H1 (cell line): ENCODE measurements at regions not wholly inside any gene's neighbourhood (a gene's known extent, or its start where the extent isn't known, plus 50 kb on each side); places are given as distances from the start of the nearest gene placed in this dataset.

Experiments used
- CTCF ChIA-PET: fragments of 300-600 bp; sonication (Branson Sonifier 250); formaldehyde crosslinking; loops from one replicate; lab custom pipeline; 2021; ENCODE audit not compliant: partially characterized antibody; lab: Charles Lee
- POLR2A ChIA-PET: fragments of 300-600 bp; sonication (Branson Sonifier 250); formaldehyde crosslinking; loops from one replicate; lab custom pipeline; 2021; ENCODE audit warnings: inconsistent platforms; ENCODE audit not compliant: partially characterized antibody; lab: Charles Lee
- DNase-seq, 2 experiments: peaks; one replicate each; pipeline versions ENCODE4 v3.0.0 to v3.0.0-alpha.2; 2010 to 2022; ENCODE audit warnings: low spot score in 2 of 2, low read depth in 1 of 2, mixed read lengths in 1 of 2
- FAIRE-seq: peaks from 2 replicates; lab custom pipeline; 2011; peaks lifted over from hg19 to GRCh38; lab: Jason Lieb, UNC
- H2AFZ ChIP-seq: 2 replicates; pipeline ENCODE4 v1.8.1; 2012; ENCODE audit warnings: low read length, inconsistent platforms
- H2AK5ac ChIP-seq: 2 replicates; pipeline ENCODE4 v1.6.1; 2013; ENCODE audit warnings: low read depth, low read length
- H2BK120ac ChIP-seq: replicated peaks from 2 replicates; pipeline ENCODE3; 2013; ENCODE audit warnings: low read depth, low read length, inconsistent platforms
- H2BK12ac ChIP-seq: 2 replicates; pipeline ENCODE4 v1.6.1; 2013; ENCODE audit warnings: low read depth, low read length
- H2BK15ac ChIP-seq: 2 replicates; pipeline ENCODE4 v1.6.1; 2013; ENCODE audit warnings: low read length
- H2BK20ac ChIP-seq: 2 replicates; pipeline ENCODE4 v1.6.1; 2013; ENCODE audit warnings: low read length
- H2BK5ac ChIP-seq: 2 replicates; pipeline ENCODE4 v1.6.1; 2013; ENCODE audit warnings: low read depth, low read length
- H3K14ac ChIP-seq: 2 replicates; pipeline ENCODE4 v1.6.1; 2013; ENCODE audit warnings: inconsistent platforms; ENCODE audit not compliant: insufficient read length
- H3K18ac ChIP-seq: 2 replicates; pipeline ENCODE4 v1.6.1; 2013; ENCODE audit warnings: low read length; ENCODE audit errors: extremely low read depth
- H3K23ac ChIP-seq: 2 replicates; pipeline ENCODE4 v1.6.1; 2013; ENCODE audit warnings: inconsistent platforms; ENCODE audit not compliant: insufficient read length
- H3K23me2 ChIP-seq: 2 replicates; pipeline ENCODE4 v1.6.1; 2013; ENCODE audit warnings: low read depth, low read length
- H3K27ac ChIP-seq: 2 replicates; pipeline ENCODE4 v1.6.1; 2011; ENCODE audit warnings: low read depth, low read length, inconsistent platforms
- H3K27me3 ChIP-seq, 4 experiments: replicated peaks in 1 of 4; 1 replicate in 1 of 4; 2 replicates in 3 of 4; pipeline versions ENCODE4 v1.6.1 to v1.8.1; 2011 to 2013; ENCODE audit warnings: low read length in 3 of 4, mild to moderate bottlenecking in 3 of 4, inconsistent platforms in 2 of 4, mixed read lengths in 2 of 4, moderate library complexity in 1 of 4; ENCODE audit not compliant: control insufficient read depth in 3 of 4, insufficient read depth in 3 of 4; ENCODE audit errors: extremely low read depth in 1 of 4
- H3K36me3 ChIP-seq, 4 experiments: 2 replicates each; pipeline versions ENCODE4 v1.6.1 to v1.8.1; 2011 to 2013; ENCODE audit warnings: mild to moderate bottlenecking in 4 of 4, low read length in 3 of 4, moderate library complexity in 2 of 4, control low read depth in 1 of 4, inconsistent platforms in 1 of 4; ENCODE audit not compliant: insufficient read depth in 4 of 4, control insufficient read depth in 2 of 4
- H3K4ac ChIP-seq: replicated peaks from 2 replicates; pipeline ENCODE3; 2013; ENCODE audit warnings: low read length, low read depth, mixed read lengths, inconsistent platforms; ENCODE audit not compliant: insufficient read length
- H3K4me1 ChIP-seq, 4 experiments: replicated peaks in 1 of 4; 1 replicate in 1 of 4; 2 replicates in 3 of 4; pipeline versions ENCODE4 v1.6.1 to v1.8.1; 2011 to 2013; ENCODE audit warnings: low read length in 3 of 4, inconsistent platforms in 2 of 4, mixed read lengths in 1 of 4; ENCODE audit not compliant: insufficient read depth in 4 of 4, control insufficient read depth in 3 of 4
- H3K4me2 ChIP-seq, 2 experiments: 2 replicates each; pipeline versions ENCODE4 v1.6.1 to v1.8.1; 2011 to 2013; ENCODE audit warnings: low read depth in 2 of 2, low read length in 2 of 2, control low read depth in 1 of 2, inconsistent platforms in 1 of 2, mild to moderate bottlenecking in 1 of 2; ENCODE audit not compliant: insufficient read depth in 1 of 2
- H3K4me3 ChIP-seq, 4 experiments: fragments of 200-600, 300-600 bp in 1 of 4; sonication (generic), shearing (Covaris generic), sonication (Bioruptor Twin) in 1 of 4; 2 replicates each; pipeline versions ENCODE4 v1.5.1 to v1.8.1; 2011 to 2016; ENCODE audit warnings: low read length in 4 of 4, low read depth in 3 of 4, control low read depth in 2 of 4, inconsistent platforms in 2 of 4, mild to moderate bottlenecking in 2 of 4, mixed read lengths in 1 of 4, moderate library complexity in 1 of 4; ENCODE audit not compliant: insufficient read depth in 2 of 4; ENCODE audit errors: extremely low read depth in 1 of 4
- H3K56ac ChIP-seq: replicated peaks from 2 replicates; pipeline ENCODE3; 2013; ENCODE audit warnings: low read depth, mild to moderate bottlenecking, mixed read lengths, low read length, inconsistent platforms; ENCODE audit not compliant: insufficient read length
- H3K79me1 ChIP-seq: 2 replicates; pipeline ENCODE4 v1.6.1; 2013; ENCODE audit warnings: low read depth, low read length, control low read depth
- H3K79me2 ChIP-seq, 2 experiments: 2 replicates each; pipeline versions ENCODE4 v1.6.1 to v1.8.1; 2012 to 2013; ENCODE audit warnings: low read length in 2 of 2, mild to moderate bottlenecking in 2 of 2, inconsistent platforms in 1 of 2; ENCODE audit not compliant: insufficient read depth in 2 of 2, control insufficient read depth in 1 of 2
- H3K9ac ChIP-seq, 4 experiments: replicated peaks in 1 of 4; 1 replicate in 1 of 4; 2 replicates in 3 of 4; pipeline versions ENCODE4 v1.6.1 to v1.8.1; 2011 to 2013; ENCODE audit warnings: low read depth in 3 of 4, low read length in 3 of 4, control low read depth in 2 of 4, mild to moderate bottlenecking in 2 of 4, moderate library complexity in 2 of 4, inconsistent platforms in 1 of 4; ENCODE audit errors: extremely low read depth in 1 of 4
- H3K9me3 ChIP-seq, 2 experiments: 2 replicates each; pipeline versions ENCODE4 v1.6.1 to v1.8.1; 2012 to 2013; ENCODE audit warnings: mild to moderate bottlenecking in 2 of 2, moderate library complexity in 2 of 2, control low read depth in 1 of 2, inconsistent platforms in 1 of 2, low read depth in 1 of 2, low read length in 1 of 2, mixed read lengths in 1 of 2; ENCODE audit not compliant: insufficient read depth in 2 of 2
- H4K20me1 ChIP-seq, 2 experiments: replicated peaks in 1 of 2; 2 replicates each; pipeline versions ENCODE3 to v1.8.1; 2011 to 2013; ENCODE audit warnings: inconsistent platforms in 2 of 2, low read length in 2 of 2, mild to moderate bottlenecking in 1 of 2; ENCODE audit not compliant: insufficient read depth in 2 of 2, control insufficient read depth in 1 of 2
- H4K5ac ChIP-seq: 2 replicates; pipeline ENCODE4 v1.6.1; 2013; ENCODE audit warnings: low read length, low read depth, mixed read lengths, inconsistent platforms; ENCODE audit not compliant: insufficient read length
- H4K8ac ChIP-seq: 2 replicates; pipeline ENCODE4 v1.8.0; 2013; ENCODE audit warnings: mild to moderate bottlenecking, moderate library complexity, low read length, inconsistent platforms; ENCODE audit not compliant: insufficient read depth; ENCODE audit errors: extremely low read depth
- H4K91ac ChIP-seq: replicated peaks from 2 replicates; pipeline ENCODE3; 2013; ENCODE audit warnings: low read length, mixed read lengths, inconsistent platforms; ENCODE audit not compliant: insufficient read length
- ATF2 ChIP-seq: IDR thresholded peaks from 2 replicates; pipeline ENCODE4 v1.6.1; 2012; ENCODE audit warnings: low read length, inconsistent platforms
- WGBS, 2 experiments: shearing (Covaris generic) in 1 of 2; methylation state at CpG; one replicate each; pipeline versions ENCODE4 v1.1.6 to v1.1.7; 2013 to 2015; ENCODE audit warnings: low lambda C conversion rate in 2 of 2, mixed read lengths in 2 of 2, inconsistent platforms in 1 of 2, low coverage in 1 of 2, missing lambda C conversion rate in 1 of 2; ENCODE audit not compliant: insufficient replicate concordance in 2 of 2, insufficient coverage in 1 of 2, insufficient read length in 1 of 2; ENCODE audit errors: extremely low coverage in 1 of 2, missing lambda C conversion rate in 1 of 2; 5-methylcytosine and 5-hydroxymethylcytosine counted together

GRCh38 chr13:85671336-85671735, 127.9 kb downstream of the SLITRK6 start:
- no peak overlapping the region for H3K4ac ChIP-seq
- H2BK20ac ChIP-seq: no peak overlapping the region
- H2AFZ ChIP-seq: no peak overlapping the region
- H2AK5ac ChIP-seq: no peak overlapping the region
- no peak overlapping the region for H3K4me2 ChIP-seq
- no peaks in the 10 kb centered on the region for H3K23me2 ChIP-seq
- no peak overlapping the region for H2BK12ac ChIP-seq
- H4K91ac ChIP-seq: no peak overlapping the region
- H3K56ac ChIP-seq: no peak overlapping the region
- H3K9ac ChIP-seq: no peak overlapping the region
- TF ChIP-seq ATF2: no peak
- H3K4me3 ChIP-seq: no peak overlapping the region
- no peak overlapping the region for H3K23ac ChIP-seq
- H3K4me1 ChIP-seq: no peaks in the 10 kb centered on the region
- no peaks in the 10 kb centered on the region for H4K20me1 ChIP-seq
- H2BK5ac ChIP-seq: no peak overlapping the region
- H4K8ac ChIP-seq: no peak overlapping the region
- ChIA-PET CTCF (no interaction called here), POLR2A (no interaction called here)
- H3K27me3 ChIP-seq: no peaks in the 10 kb centered on the region
- no peak overlapping the region for H3K27ac ChIP-seq
- H3K79me2 ChIP-seq: no peaks in the 10 kb centered on the region
- H3K36me3 ChIP-seq: no peaks in the 10 kb centered on the region
- H4K5ac ChIP-seq: no peak overlapping the region
- H2BK15ac ChIP-seq: no peak overlapping the region
- peaks cover 0 to 4% of the 10 kb centered on the region in 2 experiments; a peak in 1 of 4 replicates for H3K9me3 ChIP-seq
- no peak overlapping the region for H3K14ac ChIP-seq
- H2BK120ac ChIP-seq: no peak overlapping the region
- 88% methylated on average over 3 of the region's 3 CpGs; no CpG with 5 or more reads in 1 of the 2 experiments for WGBS, 2 experiments
- no peak for FAIRE-seq
- no peaks in the 10 kb centered on the region for H3K79me1 ChIP-seq
- DNase-seq: no peak
- no peak overlapping the region for H3K18ac ChIP-seq
